HL-60 (cell line): ENCODE measurements at regions not wholly inside any gene's neighbourhood (a gene's known extent, or its start where the extent isn't known, plus 50 kb on each side); places are given as distances from the start of the nearest gene placed in this dataset.

Experiments
- DNase-seq, 2 experiments: peaks; one replicate each; pipeline ENCODE4 v3.0.0-alpha.2; 2010 to 2020; ENCODE audit warnings: low read depth in 1 of 2, low spot score in 1 of 2
- H3K27ac ChIP-seq: fragments of 250-450 bp; sonication (Bioruptor Pico); replicated peaks from 2 replicates; pipeline ENCODE4 v1.5.1; 2020; ENCODE audit warnings: mild to moderate bottlenecking, moderate library complexity
- H3K27me3 ChIP-seq: fragments of 250-450 bp; sonication (Bioruptor Pico); 2 replicates; pipeline ENCODE4 v1.5.1; 2021; ENCODE audit warnings: mild to moderate bottlenecking, moderate library complexity; ENCODE audit not compliant: insufficient read depth, poor library complexity, severe bottlenecking
- H3K4me3 ChIP-seq: replicated peaks from 2 replicates; pipeline ENCODE4 v1.5.1; 2011; ENCODE audit warnings: mild to moderate bottlenecking, control low read depth, low read length; ENCODE audit not compliant: insufficient read depth
- CTCF ChIP-seq: IDR thresholded peaks from one replicate; pipeline ENCODE4 v1.5.1; 2011; ENCODE audit warnings: low read length, control low read depth, inconsistent platforms; ENCODE audit not compliant: insufficient read depth
- GABPA ChIP-seq: IDR thresholded peaks from 2 replicates; pipeline ENCODE4 v1.6.1; 2012; ENCODE audit warnings: low read depth
- POLR2AphosphoS5 ChIP-seq: IDR thresholded peaks from 2 replicates; pipeline ENCODE4 v1.6.1; 2012; ENCODE audit warnings: low read depth
- SPI1 ChIP-seq: IDR thresholded peaks from 2 replicates; pipeline ENCODE4 v1.6.1; 2012; ENCODE audit warnings: low read depth, mild to moderate bottlenecking, borderline replicate concordance
- TF ChIP-seq, protein P1 (sequence below): IDR thresholded peaks from 2 replicates; pipeline ENCODE4 v1.6.1; 2012; ENCODE audit warnings: low read depth; ENCODE audit not compliant: insufficient replicate concordance

DNA sequence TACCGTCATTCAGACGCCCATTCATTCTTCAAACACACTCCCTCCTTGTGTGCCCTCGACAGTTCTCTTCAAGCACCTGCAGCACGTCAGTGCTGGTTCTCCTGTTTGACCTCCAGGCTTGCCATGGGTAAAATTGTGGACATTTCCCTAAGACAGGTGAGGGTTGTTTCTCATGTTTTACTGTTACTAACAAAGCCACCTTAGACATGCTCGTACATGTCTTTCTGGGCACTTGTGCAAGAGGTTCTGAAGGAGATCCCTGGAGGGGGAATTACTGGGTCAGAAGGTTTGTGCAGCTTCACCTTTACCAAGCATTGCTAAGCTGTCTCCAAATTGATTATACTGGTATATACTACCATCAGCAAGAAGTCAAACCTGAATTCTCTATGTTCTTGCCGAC is 189.7 kb upstream of the TMEM45B start:
- Histone ChIP-seq H3K4me3 (no peak overlapping the region), H3K27me3 (no peaks in the 10 kb centered on the region), H3K27ac (no peak overlapping the region)
- no peak for DNase-seq
- TF ChIP-seq, protein P1, sequence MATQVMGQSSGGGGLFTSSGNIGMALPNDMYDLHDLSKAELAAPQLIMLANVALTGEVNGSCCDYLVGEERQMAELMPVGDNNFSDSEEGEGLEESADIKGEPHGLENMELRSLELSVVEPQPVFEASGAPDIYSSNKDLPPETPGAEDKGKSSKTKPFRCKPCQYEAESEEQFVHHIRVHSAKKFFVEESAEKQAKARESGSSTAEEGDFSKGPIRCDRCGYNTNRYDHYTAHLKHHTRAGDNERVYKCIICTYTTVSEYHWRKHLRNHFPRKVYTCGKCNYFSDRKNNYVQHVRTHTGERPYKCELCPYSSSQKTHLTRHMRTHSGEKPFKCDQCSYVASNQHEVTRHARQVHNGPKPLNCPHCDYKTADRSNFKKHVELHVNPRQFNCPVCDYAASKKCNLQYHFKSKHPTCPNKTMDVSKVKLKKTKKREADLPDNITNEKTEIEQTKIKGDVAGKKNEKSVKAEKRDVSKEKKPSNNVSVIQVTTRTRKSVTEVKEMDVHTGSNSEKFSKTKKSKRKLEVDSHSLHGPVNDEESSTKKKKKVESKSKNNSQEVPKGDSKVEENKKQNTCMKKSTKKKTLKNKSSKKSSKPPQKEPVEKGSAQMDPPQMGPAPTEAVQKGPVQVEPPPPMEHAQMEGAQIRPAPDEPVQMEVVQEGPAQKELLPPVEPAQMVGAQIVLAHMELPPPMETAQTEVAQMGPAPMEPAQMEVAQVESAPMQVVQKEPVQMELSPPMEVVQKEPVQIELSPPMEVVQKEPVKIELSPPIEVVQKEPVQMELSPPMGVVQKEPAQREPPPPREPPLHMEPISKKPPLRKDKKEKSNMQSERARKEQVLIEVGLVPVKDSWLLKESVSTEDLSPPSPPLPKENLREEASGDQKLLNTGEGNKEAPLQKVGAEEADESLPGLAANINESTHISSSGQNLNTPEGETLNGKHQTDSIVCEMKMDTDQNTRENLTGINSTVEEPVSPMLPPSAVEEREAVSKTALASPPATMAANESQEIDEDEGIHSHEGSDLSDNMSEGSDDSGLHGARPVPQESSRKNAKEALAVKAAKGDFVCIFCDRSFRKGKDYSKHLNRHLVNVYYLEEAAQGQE, result no peak
- TF ChIP-seq GABPA, result no peak
- no peak for TF ChIP-seq CTCF
- TF ChIP-seq POLR2AphosphoS5, result no peak
- TF ChIP-seq SPI1, result no peak

DNA sequence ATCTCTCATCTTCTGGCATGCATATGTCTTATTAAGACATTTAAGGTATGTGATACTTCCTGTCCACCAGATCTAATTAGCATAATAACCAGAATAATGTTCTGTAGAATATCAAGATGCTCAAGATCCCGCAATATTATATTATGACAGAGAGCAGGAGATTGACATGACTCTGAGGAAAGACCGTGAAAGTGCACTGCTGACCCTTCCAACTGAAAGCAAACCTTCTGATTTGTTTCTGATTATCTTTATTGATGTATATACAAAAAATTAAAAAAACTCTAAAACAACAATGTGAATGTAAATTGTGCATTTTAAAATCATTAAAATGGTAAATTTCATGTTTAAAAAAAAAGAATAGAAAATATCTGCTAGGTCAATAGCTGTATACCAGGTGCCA is 184.4 kb upstream of the TMEM45B start:
- no peak overlapping the region for H3K4me3 ChIP-seq
- H3K27ac ChIP-seq, result no peak overlapping the region
- TF ChIP-seq, protein P1, result no peak
- no peak for TF ChIP-seq GABPA
- no peak for TF ChIP-seq SPI1
- TF ChIP-seq CTCF, result no peak
- DNase-seq, result no peak
- H3K27me3 ChIP-seq, result peaks cover 3% of the 10 kb centered on the region

DNA sequence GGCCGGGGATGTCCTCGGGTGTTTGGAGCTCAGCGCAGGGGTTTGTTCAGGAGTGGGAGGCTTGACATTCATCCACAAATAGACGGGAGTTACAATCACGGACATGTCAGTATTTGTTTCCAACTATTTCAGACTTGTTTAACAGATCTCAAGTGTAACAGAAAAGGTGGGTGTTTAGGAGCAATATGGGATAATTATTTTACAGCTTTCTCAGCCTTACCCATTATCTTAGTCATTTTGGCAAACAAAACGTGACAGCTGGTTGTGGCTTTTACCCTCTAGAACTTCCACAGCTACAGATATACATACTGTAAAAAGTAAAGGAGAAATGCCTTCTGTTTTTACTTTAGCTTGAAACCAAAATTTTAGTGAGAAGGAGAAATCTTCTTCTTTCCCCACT is 178.7 kb upstream of the TMEM45B start:
- TF ChIP-seq SPI1 (no peak), CTCF (no peak), POLR2AphosphoS5 (no peak), GABPA (no peak)
- TF ChIP-seq, protein P1, result no peak
- H3K27me3 ChIP-seq, result peaks cover 13% of the 10 kb centered on the region
- H3K4me3 ChIP-seq, result no peak overlapping the region
- H3K27ac ChIP-seq, result no peak overlapping the region
- no peak for DNase-seq
